ENCODE measurements at regions not wholly inside any gene's neighbourhood (a gene's known extent, or its start where the extent isn't known, plus 50 kb on each side); places are given as distances from the start of the nearest gene placed in this dataset.

GRCh38 chr20:63056236-63057170, 49.7 kb upstream of the BHLHE23 start:
- TF ChIP-seq POLR2A (IDR thresholded peaks at IDR 0.05; ENCODE audit: low read depth, low read length) (no peak), POLR2AphosphoS5 (IDR thresholded peaks at IDR 0.05; ENCODE audit: low read depth, low read length) (no peak), TAF1 (IDR thresholded peaks at IDR 0.05; ENCODE audit: borderline replicate concordance, low read depth, low read length) (no peak)
